Heart left ventricle (tissue), 13 donors: ENCODE measurements at regions not wholly inside any gene's neighbourhood (a gene's known extent, or its start where the extent isn't known, plus 50 kb on each side); places are given as distances from the start of the nearest gene placed in this dataset.

Source experiments
- POLR2A ChIP-seq, 2 donors: fragments of 450-650 bp; IDR thresholded peaks; one replicate each; pipeline ENCODE4 v1.6.1; 2017; ENCODE audit warnings: antibody characterized with exemption in 2 of 2, mild to moderate bottlenecking in 2 of 2, moderate library complexity in 2 of 2
- TF ChIP-seq, protein P1 (sequence below), 12 donors: fragments of 200-600 bp; sonication (generic) in 4 of 12; IDR thresholded peaks; one replicate each; pipeline versions ENCODE4 v1.5.0 to v1.8.0; 2018 to 2022; ENCODE audit warnings: antibody characterized with exemption in 12 of 12, mild to moderate bottlenecking in 5 of 12
- donor health status: ischemic (EF 13 %, LVEDD 7.1; RV severe dilation, severe dysfunction).
- donor health status: DM: no; HTN: yes; CAD: no.
- donor health status: DM: no; HTN: no; CAD: no.
- donor health status: ischemic (EF 25% LVEDD 6.9; RV normal size, moderate dysfunction).
- donor health status: ischemic (EF 25% LVEDD 5.7; RV mildly dilated, moderate dysfunction).
- donor health status: ischemic (EF 35%, LVEDD 5.7; RV mildly dilated, moderate dysfunction).
- donor health status: nonischemic (EF 11% LVEDD 7.7; RV severe dilation, severe dysfunction).
- donor health status: DM: yes; HTN: yes; CAD: no.
- donor health status: PGD.
- donor health status: ischemic (EF 29% LVEDD 5.4; RV normal size, mild dysfunction).
- donor health status: nonischemic (EF 23%, LVEDD 6.1; RV moderate dilation, normal function).

DNA sequence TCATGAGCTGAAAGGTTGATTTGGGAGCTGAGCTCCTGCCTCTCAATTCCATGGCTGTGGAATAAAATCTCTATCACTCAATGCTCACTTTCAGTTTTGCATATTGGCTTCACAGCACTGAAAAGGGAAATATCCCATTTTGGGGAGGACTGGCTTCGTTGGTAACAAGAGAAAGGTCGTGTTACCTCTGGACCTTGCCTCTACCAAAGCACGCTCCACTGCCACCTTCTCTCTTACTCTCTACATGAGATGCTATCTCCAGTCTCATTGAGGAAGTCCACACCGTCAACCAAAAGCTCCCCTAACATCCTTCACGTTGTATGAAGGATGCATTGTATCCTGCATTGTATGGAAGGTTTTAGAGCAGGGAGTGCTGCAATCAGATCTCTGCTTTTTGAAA is 195.0 kb upstream of the LDB2 start:
- TF ChIP-seq, protein P1, sequence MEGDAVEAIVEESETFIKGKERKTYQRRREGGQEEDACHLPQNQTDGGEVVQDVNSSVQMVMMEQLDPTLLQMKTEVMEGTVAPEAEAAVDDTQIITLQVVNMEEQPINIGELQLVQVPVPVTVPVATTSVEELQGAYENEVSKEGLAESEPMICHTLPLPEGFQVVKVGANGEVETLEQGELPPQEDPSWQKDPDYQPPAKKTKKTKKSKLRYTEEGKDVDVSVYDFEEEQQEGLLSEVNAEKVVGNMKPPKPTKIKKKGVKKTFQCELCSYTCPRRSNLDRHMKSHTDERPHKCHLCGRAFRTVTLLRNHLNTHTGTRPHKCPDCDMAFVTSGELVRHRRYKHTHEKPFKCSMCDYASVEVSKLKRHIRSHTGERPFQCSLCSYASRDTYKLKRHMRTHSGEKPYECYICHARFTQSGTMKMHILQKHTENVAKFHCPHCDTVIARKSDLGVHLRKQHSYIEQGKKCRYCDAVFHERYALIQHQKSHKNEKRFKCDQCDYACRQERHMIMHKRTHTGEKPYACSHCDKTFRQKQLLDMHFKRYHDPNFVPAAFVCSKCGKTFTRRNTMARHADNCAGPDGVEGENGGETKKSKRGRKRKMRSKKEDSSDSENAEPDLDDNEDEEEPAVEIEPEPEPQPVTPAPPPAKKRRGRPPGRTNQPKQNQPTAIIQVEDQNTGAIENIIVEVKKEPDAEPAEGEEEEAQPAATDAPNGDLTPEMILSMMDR (IDR thresholded peaks at IDR 0.05): no peak
- no peak for TF ChIP-seq POLR2A (IDR thresholded peaks at IDR 0.05)
